ENCODE measurements at regions not wholly inside any gene's neighbourhood (a gene's known extent, or its start where the extent isn't known, plus 50 kb on each side); places are given as distances from the start of the nearest gene placed in this dataset.

- ATAC-seq (ENCODE audit: low read depth) (no peak), DNase-seq (ENCODE audit: low spot score) (no peak)
- Histone ChIP-seq H3K9me3 (ENCODE audit: severe bottlenecking) (no peaks in the 10 kb centered on the region), H3K4me1 (ENCODE audit: insufficient read depth, poor library complexity, severe bottlenecking) (no peaks in the 10 kb centered on the region), H3K36me3 (ENCODE audit: low read depth) (no peaks in the 10 kb centered on the region), H3K27ac (ENCODE audit: poor library complexity, severe bottlenecking) (no peak overlapping the region), H3K4me3 (ENCODE audit: severe bottlenecking) (no peak overlapping the region), H3K27me3 (ENCODE audit: insufficient read depth, poor library complexity, severe bottlenecking) (peaks cover 9% of the 10 kb centered on the region)
- no peak for TF ChIP-seq CTCF (IDR thresholded peaks at IDR 0.05; ENCODE audit: poor library complexity, severe bottlenecking)
These were observed 530.6 kb downstream of the TFEC start for GRCh38 chr7:115499956-115500355.

DNA sequence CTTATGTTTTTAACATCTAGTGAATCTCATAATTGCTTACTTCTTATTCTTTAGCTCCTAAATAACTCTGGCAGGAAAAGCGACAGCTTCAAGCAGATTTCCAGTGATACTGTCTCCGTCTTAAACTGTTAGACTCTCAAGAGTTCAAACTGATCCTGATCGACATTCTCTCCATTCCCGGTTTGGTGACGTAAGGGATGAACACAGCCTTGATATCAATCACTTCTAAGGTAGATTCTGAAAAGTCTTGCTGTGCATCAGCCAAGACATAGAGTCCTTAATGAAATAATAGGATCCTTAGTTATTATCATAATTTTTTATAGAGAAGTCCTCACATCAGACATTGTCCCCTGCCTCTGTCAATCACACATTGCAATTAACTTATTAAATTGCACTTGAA, 534.6 kb downstream of the TFEC start:
- no peak for TF ChIP-seq CTCF (IDR thresholded peaks at IDR 0.05; ENCODE audit: poor library complexity, severe bottlenecking)
- DNase-seq (ENCODE audit: low spot score) (no peak), ATAC-seq (ENCODE audit: low read depth) (no peak)
- H3K27me3 ChIP-seq (ENCODE audit: insufficient read depth, poor library complexity, severe bottlenecking), result peaks cover 15% of the 10 kb centered on the region
- H3K27ac ChIP-seq (ENCODE audit: poor library complexity, severe bottlenecking), result no peak overlapping the region
- H3K4me3 ChIP-seq (ENCODE audit: severe bottlenecking), result no peak overlapping the region
- H3K36me3 ChIP-seq (ENCODE audit: low read depth), result no peaks in the 10 kb centered on the region
- H3K9me3 ChIP-seq (ENCODE audit: severe bottlenecking), result no peaks in the 10 kb centered on the region
- no peaks in the 10 kb centered on the region for H3K4me1 ChIP-seq (ENCODE audit: insufficient read depth, poor library complexity, severe bottlenecking)

DNA sequence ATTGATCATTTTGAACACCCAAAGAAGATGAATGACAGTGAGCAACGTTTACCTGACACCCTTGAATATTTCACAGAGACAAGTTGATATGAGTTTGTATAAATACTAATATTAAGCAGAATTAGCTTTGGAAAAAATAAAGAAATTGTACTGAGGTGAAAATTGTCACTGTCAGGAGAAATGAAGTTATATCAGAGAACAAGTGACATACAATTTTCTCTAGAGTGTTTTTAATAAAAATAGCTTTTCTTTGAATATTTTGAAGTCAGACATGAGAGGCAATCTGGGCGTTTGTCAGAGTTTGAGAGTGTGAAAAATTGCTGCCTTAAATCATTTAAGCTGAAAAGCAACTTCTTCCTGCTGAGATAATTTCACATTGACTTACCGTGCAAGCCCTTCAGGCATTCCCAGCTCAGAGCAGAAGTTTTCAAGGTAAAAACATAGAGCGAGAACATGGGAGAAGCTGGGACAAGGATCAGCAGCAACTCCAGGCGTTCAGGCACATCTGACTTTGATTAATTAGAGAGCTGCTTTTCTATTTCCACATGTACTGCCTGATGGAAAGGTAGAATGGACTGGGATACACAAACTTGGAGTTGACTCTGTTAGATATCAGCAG, 535.9 kb downstream of the TFEC start:
- H3K27me3 ChIP-seq (ENCODE audit: insufficient read depth, poor library complexity, severe bottlenecking), result peaks cover 9% of the 10 kb centered on the region
- no peaks in the 10 kb centered on the region for H3K9me3 ChIP-seq (ENCODE audit: severe bottlenecking)
- no peak overlapping the region for H3K4me3 ChIP-seq (ENCODE audit: severe bottlenecking)
- TF ChIP-seq CTCF (IDR thresholded peaks at IDR 0.05; ENCODE audit: poor library complexity, severe bottlenecking), result no peak
- no peak for ATAC-seq (ENCODE audit: low read depth)
- no peak for DNase-seq (ENCODE audit: low spot score)
- no peaks in the 10 kb centered on the region for H3K4me1 ChIP-seq (ENCODE audit: insufficient read depth, poor library complexity, severe bottlenecking)
- no peak overlapping the region for H3K27ac ChIP-seq (ENCODE audit: poor library complexity, severe bottlenecking)
- H3K36me3 ChIP-seq (ENCODE audit: low read depth), result no peaks in the 10 kb centered on the region

DNA sequence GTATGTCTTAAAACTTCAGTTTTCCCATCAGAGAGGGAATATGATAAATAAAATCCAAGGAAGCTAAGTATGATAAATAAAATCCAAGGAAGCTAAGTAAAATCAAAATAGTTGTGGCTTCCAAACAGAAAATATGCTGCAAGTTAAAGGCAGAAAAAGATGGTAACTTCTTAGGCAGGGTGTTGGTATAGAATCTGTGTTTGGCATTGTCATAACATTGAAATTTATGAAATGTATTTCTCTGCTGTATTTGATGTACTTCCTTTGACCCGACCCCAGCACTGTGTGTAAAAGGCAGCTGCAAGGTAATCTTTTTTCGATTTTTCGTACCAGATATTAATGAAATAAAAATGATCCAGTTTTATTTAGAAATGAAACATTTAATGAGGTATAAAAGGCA, 537.2 kb downstream of the TFEC start:
- no peak for ATAC-seq (ENCODE audit: low read depth)
- Histone ChIP-seq H3K4me3 (ENCODE audit: severe bottlenecking) (no peak overlapping the region), H3K36me3 (ENCODE audit: low read depth) (no peaks in the 10 kb centered on the region), H3K9me3 (ENCODE audit: severe bottlenecking) (no peaks in the 10 kb centered on the region), H3K27ac (ENCODE audit: poor library complexity, severe bottlenecking) (no peak overlapping the region), H3K27me3 (ENCODE audit: insufficient read depth, poor library complexity, severe bottlenecking) (peaks cover 9% of the 10 kb centered on the region), H3K4me1 (ENCODE audit: insufficient read depth, poor library complexity, severe bottlenecking) (no peaks in the 10 kb centered on the region)
- DNase-seq (ENCODE audit: low spot score), result no peak
- TF ChIP-seq CTCF (IDR thresholded peaks at IDR 0.05; ENCODE audit: poor library complexity, severe bottlenecking), result no peak

- no peak overlapping the region for H3K4me3 ChIP-seq (ENCODE audit: severe bottlenecking)
- peaks cover 9% of the 10 kb centered on the region for H3K27me3 ChIP-seq (ENCODE audit: insufficient read depth, poor library complexity, severe bottlenecking)
- DNase-seq (ENCODE audit: low spot score) (no peak), ATAC-seq (ENCODE audit: low read depth) (no peak)
- no peak overlapping the region for H3K27ac ChIP-seq (ENCODE audit: poor library complexity, severe bottlenecking)
- H3K4me1 ChIP-seq (ENCODE audit: insufficient read depth, poor library complexity, severe bottlenecking), result no peaks in the 10 kb centered on the region
- no peak for TF ChIP-seq CTCF (IDR thresholded peaks at IDR 0.05; ENCODE audit: poor library complexity, severe bottlenecking)
- H3K36me3 ChIP-seq (ENCODE audit: low read depth), result no peaks in the 10 kb centered on the region
- H3K9me3 ChIP-seq (ENCODE audit: severe bottlenecking), result no peaks in the 10 kb centered on the region
These were observed 538.7 kb downstream of the TFEC start for GRCh38 chr7:115491744-115492380.

All from RWPE2 (cell line).